PC-9 (cell line): ENCODE measurements at regions not wholly inside any gene's neighbourhood (a gene's known extent, or its start where the extent isn't known, plus 50 kb on each side); places are given as distances from the start of the nearest gene placed in this dataset.
A peak's percentile ranks its signal among the peaks of the same experiment; 100 is the strongest.

Source experiments
- BruUV-seq: library from RNA; stranded (reverse); fragments of 400-500 nt; replicated peaks from 2 replicates; lab custom pipeline; 2021; lab: Mats Ljungman, UMichigan
- CTCF ChIA-PET: fragments of 300-600 bp; sonication (Branson Sonifier 250); formaldehyde crosslinking; loops from one replicate; lab custom pipeline; 2022; ENCODE audit warnings: antibody characterized with exemption; lab: Charles Lee
- POLR2A ChIA-PET: fragments of 300-600 bp; sonication (Branson Sonifier 250); formaldehyde crosslinking; loops from one replicate; lab custom pipeline; 2022; ENCODE audit warnings: antibody characterized with exemption; ENCODE audit not compliant: unreplicated experiment; lab: Charles Lee
- DNase-seq, 2 experiments: peaks; one replicate each; pipeline versions ENCODE4 v3.0.0 to v3.0.0-alpha.2; 2015 to 2022; ENCODE audit warnings: mixed read lengths in 1 of 2
- H2AFZ ChIP-seq: fragments of 200-600 bp; sonication (generic); 2 replicates; pipeline ENCODE4 v1.8.1; 2017; ENCODE audit warnings: antibody characterized with exemption
- H3F3A ChIP-seq: fragments of 200-600 bp; sonication (generic); 2 replicates; pipeline ENCODE4 v1.8.1; 2017; ENCODE audit warnings: antibody characterized with exemption, mild to moderate bottlenecking, low read depth; ENCODE audit not compliant: insufficient read depth
- H3K27ac ChIP-seq: fragments of 200-600 bp; sonication (generic); 2 replicates; pipeline ENCODE4 v1.6.1; 2016; ENCODE audit warnings: mixed run types
- H3K27me3 ChIP-seq: fragments of 200-600 bp; sonication (generic); 2 replicates; pipeline ENCODE4 v1.6.1; 2016; ENCODE audit warnings: low read depth, mixed run types; ENCODE audit not compliant: insufficient read depth
- H3K36me3 ChIP-seq: fragments of 200-600 bp; sonication (generic); 2 replicates; pipeline ENCODE4 v1.6.1; 2016; ENCODE audit warnings: low read depth, mixed run types
- H3K4me1 ChIP-seq: fragments of 200-600 bp; sonication (generic); replicated peaks from 2 replicates; pipeline ENCODE4 v1.6.1; 2016; ENCODE audit warnings: mixed run types; ENCODE audit not compliant: insufficient read depth
- H3K4me2 ChIP-seq: fragments of 200-600 bp; sonication (generic); 2 replicates; pipeline ENCODE4 v1.6.1; 2017; ENCODE audit warnings: mixed run types
- H3K4me3 ChIP-seq: fragments of 200-600 bp; sonication (generic); 2 replicates; pipeline ENCODE4 v1.6.1; 2016; ENCODE audit warnings: mixed run types
- H3K79me2 ChIP-seq: fragments of 200-600 bp; sonication (generic); 2 replicates; pipeline ENCODE4 v1.6.1; 2017; ENCODE audit warnings: low read depth, mixed run types
- H3K9me2 ChIP-seq: fragments of 200-600 bp; sonication (generic); 2 replicates; pipeline ENCODE4 v1.8.1; 2017; ENCODE audit warnings: mild to moderate bottlenecking; ENCODE audit not compliant: insufficient read depth
- H3K9me3 ChIP-seq: fragments of 200-600 bp; sonication (generic); 2 replicates; pipeline ENCODE4 v1.8.1; 2016; ENCODE audit warnings: low read depth; ENCODE audit not compliant: insufficient read depth
- H4K20me1 ChIP-seq: fragments of 200-600 bp; sonication (generic); 2 replicates; pipeline ENCODE4 v1.8.1; 2017; ENCODE audit not compliant: insufficient read depth
- EZH2 ChIP-seq: fragments of 200-600 bp; sonication (generic); IDR thresholded peaks from 2 replicates; pipeline ENCODE4 v1.8.0; 2017; ENCODE audit warnings: antibody characterized with exemption, low read depth
- intact Hi-C: fragments of 100-400 bp; cut with micrococcal nuclease; formaldehyde crosslinking; loops from one replicate; pipeline ENCODE4 v1.10.0; 2022; ENCODE audit not compliant: unreplicated experiment
- TF ChIP-seq, protein P1 (sequence below): fragments of 200-600 bp; sonication (generic); conservative IDR thresholded peaks from 2 replicates; pipeline ENCODE4 v1.6.1; 2017; ENCODE audit warnings: mixed run types, antibody characterized with exemption, mild to moderate bottlenecking, moderate library complexity

DNA sequence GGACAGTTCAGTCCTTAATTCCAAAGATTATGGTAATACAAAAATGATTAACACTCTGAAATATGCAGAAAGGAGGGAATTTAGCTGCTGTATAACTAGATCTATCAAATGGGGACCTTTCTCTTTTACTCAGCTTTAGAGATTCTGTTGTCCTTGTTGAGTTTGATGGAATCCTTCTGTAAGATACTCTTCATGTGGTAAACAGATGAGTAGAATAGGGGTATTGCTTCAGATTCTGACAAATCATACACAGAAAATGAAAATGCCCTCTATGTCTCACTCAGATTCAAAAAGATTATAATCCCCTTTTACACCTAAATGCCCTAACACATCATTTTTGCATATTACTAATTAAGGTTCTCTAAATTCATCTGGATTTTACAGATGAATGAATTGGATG is 50.7 kb downstream of the ARHGAP35 start:
- H3K36me3 ChIP-seq, result peaks cover 10% of the 10 kb centered on the region
- no peaks in the 10 kb centered on the region for H3K9me2 ChIP-seq
- H3K4me2 ChIP-seq, result no peak overlapping the region
- no peaks in the 10 kb centered on the region for H4K20me1 ChIP-seq
- no TSS peak for BruUV-seq
- TF ChIP-seq, protein P1, sequence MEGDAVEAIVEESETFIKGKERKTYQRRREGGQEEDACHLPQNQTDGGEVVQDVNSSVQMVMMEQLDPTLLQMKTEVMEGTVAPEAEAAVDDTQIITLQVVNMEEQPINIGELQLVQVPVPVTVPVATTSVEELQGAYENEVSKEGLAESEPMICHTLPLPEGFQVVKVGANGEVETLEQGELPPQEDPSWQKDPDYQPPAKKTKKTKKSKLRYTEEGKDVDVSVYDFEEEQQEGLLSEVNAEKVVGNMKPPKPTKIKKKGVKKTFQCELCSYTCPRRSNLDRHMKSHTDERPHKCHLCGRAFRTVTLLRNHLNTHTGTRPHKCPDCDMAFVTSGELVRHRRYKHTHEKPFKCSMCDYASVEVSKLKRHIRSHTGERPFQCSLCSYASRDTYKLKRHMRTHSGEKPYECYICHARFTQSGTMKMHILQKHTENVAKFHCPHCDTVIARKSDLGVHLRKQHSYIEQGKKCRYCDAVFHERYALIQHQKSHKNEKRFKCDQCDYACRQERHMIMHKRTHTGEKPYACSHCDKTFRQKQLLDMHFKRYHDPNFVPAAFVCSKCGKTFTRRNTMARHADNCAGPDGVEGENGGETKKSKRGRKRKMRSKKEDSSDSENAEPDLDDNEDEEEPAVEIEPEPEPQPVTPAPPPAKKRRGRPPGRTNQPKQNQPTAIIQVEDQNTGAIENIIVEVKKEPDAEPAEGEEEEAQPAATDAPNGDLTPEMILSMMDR, result no peak
- TF ChIP-seq EZH2, result no peak
- H3K79me2 ChIP-seq, result peaks cover 97% of the 10 kb centered on the region
- peaks cover 11% of the 10 kb centered on the region; the same call in 1 of the 2 replicates for H3K9me3 ChIP-seq
- no peak for DNase-seq
- H3K27ac ChIP-seq, result 0 out of 2 replicates have a peak overlapping the region, but pooled peaks have one; percentile 82
- POLR2A ChIA-PET, result no interaction called here
- H3K4me1 ChIP-seq, result peaks cover 47% of the 10 kb centered on the region
- H3K27me3 ChIP-seq, result no peaks in the 10 kb centered on the region
- H2AFZ ChIP-seq, result no peak overlapping the region
- intact Hi-C loops, result no loop called here
- no peak overlapping the region for H3K4me3 ChIP-seq
- H3F3A ChIP-seq, result peaks cover 57% of the 10 kb centered on the region
- CTCF ChIA-PET, result no interaction called here

DNA sequence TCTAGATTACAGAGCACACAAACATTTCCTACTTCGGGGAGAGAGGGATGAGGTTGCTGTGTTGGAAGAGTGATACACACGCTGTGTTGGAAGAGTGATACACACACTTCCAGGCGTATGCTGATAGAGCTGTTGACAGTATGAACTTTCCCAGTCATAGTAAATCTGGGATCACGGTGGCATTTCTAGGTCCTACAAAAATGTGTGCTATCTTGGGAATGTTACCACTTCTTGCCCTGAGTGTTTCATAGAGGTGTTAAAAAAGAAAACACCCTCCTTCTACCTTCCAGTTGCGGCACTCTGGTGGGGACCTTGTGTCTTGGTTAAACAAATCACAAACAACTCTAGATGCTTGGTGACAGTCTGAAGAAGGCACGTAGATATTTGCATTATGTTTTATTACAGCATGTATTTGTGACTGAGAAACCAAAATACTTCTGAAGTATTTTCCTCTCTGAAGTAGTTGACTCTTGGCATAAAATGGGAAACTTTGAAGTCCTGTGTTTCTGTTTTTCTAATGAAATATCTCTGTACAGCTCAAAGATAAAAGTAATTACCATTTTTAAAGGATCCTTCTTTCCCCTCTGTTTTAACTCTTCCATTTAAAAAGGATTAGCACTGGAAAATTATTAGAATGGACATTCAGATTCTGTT is 52.5 kb downstream of the ARHGAP35 start:
- CTCF ChIA-PET, result no interaction called here
- Histone ChIP-seq H3K4me1 (peaks cover 53% of the 10 kb centered on the region), H3K79me2 (peaks cover 100% of the 10 kb centered on the region), H3K4me3 (peak overlapping the region; percentile 29; the same call in 1 of the 2 replicates), H3K9me2 (no peaks in the 10 kb centered on the region), H3K27ac (peak overlapping the region; percentile 82), H3K36me3 (peaks cover 10% of the 10 kb centered on the region), H2AFZ (no peak overlapping the region), H3K9me3 (peaks cover 11% of the 10 kb centered on the region; the same call in 1 of the 2 replicates), H4K20me1 (no peaks in the 10 kb centered on the region), H3K27me3 (no peaks in the 10 kb centered on the region), H3F3A (peaks cover 58% of the 10 kb centered on the region), H3K4me2 (peak overlapping the region; percentile 77)
- intact Hi-C loops, result loop anchor here (1.0 kb wide), 1 partner anchor 11 kb away; no protein-coding TSS in a partner anchor
- DNase-seq, result no peak
- TF ChIP-seq, protein P1, result no peak
- TF ChIP-seq EZH2, result no peak
- POLR2A ChIA-PET, result interaction anchor here (0.7 kb wide), 3 partner anchors 10 to 180 kb away, joined by 3 to 11 read pairs (median 3); no protein-coding TSS in a partner anchor
- BruUV-seq, result TSS peak; percentile 36

DNA sequence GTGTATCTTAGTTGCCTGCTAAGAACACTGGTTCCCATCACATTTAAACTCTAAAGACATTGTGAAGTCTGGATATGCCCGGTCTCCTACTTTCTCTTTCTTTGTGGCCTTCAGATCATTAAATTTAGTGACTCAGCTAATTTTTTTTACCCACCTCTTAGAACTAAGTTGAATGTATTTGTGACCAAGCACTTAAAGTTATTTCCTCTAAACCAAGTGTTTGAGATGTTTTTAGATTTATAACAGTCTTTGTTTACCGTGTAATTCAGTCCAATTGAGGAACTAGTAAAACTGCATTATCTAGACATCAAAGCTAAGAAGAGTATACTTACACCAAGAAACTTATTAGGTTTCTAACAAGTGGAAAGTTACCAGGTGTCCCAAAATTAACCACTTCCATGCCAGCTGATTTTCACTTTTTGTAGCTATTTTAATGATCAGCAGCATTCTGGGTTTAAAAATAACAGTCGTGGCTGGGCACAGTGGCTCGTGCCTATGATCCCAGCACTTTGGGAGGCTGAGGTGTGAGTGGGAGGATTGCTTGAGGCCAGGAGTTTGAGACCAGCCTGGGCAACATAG is 53.1 kb downstream of the ARHGAP35 start:
- H3K27ac ChIP-seq, result peak overlapping the region; percentile 82
- ChIA-PET CTCF (no interaction called here), POLR2A (interaction anchor here (0.7 kb wide), 3 partner anchors 11 to 32 kb away, joined by 3 read pairs; no protein-coding TSS in a partner anchor)
- H4K20me1 ChIP-seq, result no peaks in the 10 kb centered on the region
- H3K4me3 ChIP-seq, result peak overlapping the region; percentile 29; the same call in 1 of the 2 replicates
- H3K36me3 ChIP-seq, result peaks cover 16% of the 10 kb centered on the region
- peaks cover 55% of the 10 kb centered on the region for H3K4me1 ChIP-seq
- DNase-seq, result peak in 1 of 2 experiments; percentile 91
- BruUV-seq, result no TSS peak
- peaks cover 100% of the 10 kb centered on the region for H3K79me2 ChIP-seq
- no peaks in the 10 kb centered on the region for H3K9me2 ChIP-seq
- intact Hi-C loops, result loop anchor here (1.0 kb wide), 1 partner anchor 12 kb away; no protein-coding TSS in a partner anchor
- no peak overlapping the region for H2AFZ ChIP-seq
- peak overlapping the region; percentile 77 for H3K4me2 ChIP-seq
- TF ChIP-seq, protein P1, result no peak
- TF ChIP-seq EZH2, result no peak
- H3K27me3 ChIP-seq, result no peaks in the 10 kb centered on the region
- peaks cover 11% of the 10 kb centered on the region; the same call in 1 of the 2 replicates for H3K9me3 ChIP-seq
- H3F3A ChIP-seq, result peaks cover 64% of the 10 kb centered on the region
